Mucosa of stomach (tissue), 1 donor: ENCODE measurements at regions not wholly inside any gene's neighbourhood (a gene's known extent, or its start where the extent isn't known, plus 50 kb on each side); places are given as distances from the start of the nearest gene placed in this dataset.
"Not testable (repeated sequence)": the region's sequence is repeated elsewhere in the genome, so short reads cannot be mapped to it uniquely, and the experiment has no call there.

ENCODE experiments used
- H3K27me3 ChIP-seq: one replicate; pipeline ENCODE4 v1.7.0; 2013; ENCODE audit warnings: mild to moderate bottlenecking, low read length; ENCODE audit not compliant: control insufficient read depth, insufficient read depth
- H3K36me3 ChIP-seq: one replicate; pipeline ENCODE4 v1.7.0; 2013; ENCODE audit warnings: low read length; ENCODE audit not compliant: control insufficient read depth, insufficient read depth
- H3K4me1 ChIP-seq: one replicate; pipeline ENCODE4 v1.7.0; 2013; ENCODE audit warnings: mild to moderate bottlenecking, low read length; ENCODE audit not compliant: control insufficient read depth, insufficient read depth
- H3K4me3 ChIP-seq: one replicate; pipeline ENCODE4 v1.7.0; 2013; ENCODE audit warnings: low read length
- H3K9ac ChIP-seq: one replicate; pipeline ENCODE4 v1.7.0; 2013; ENCODE audit warnings: mild to moderate bottlenecking, low read length, moderate library complexity
- H3K9me3 ChIP-seq: one replicate; pipeline ENCODE4 v1.7.0; 2013; ENCODE audit warnings: mild to moderate bottlenecking, low read length, moderate library complexity; ENCODE audit not compliant: control insufficient read depth
- donor health status: Pancreatic carcinoma.

GRCh38 chr7:91713669-91714068, 166.8 kb downstream of the MTERF1 start:
- Histone ChIP-seq H3K4me3 (no peak overlapping the region), H3K4me1 (no peaks in the 10 kb centered on the region), H3K27me3 (no peaks in the 10 kb centered on the region), H3K9me3 (no peaks in the 10 kb centered on the region), H3K9ac (no peak overlapping the region), H3K36me3 (no peaks in the 10 kb centered on the region)

GRCh38 chr7:91717681-91718470, 162.6 kb downstream of the MTERF1 start:
- Histone ChIP-seq H3K9me3 (no peaks in the 10 kb centered on the region), H3K4me1 (no peaks in the 10 kb centered on the region), H3K4me3 (no peak overlapping the region), H3K9ac (no peak overlapping the region), H3K36me3 (no peaks in the 10 kb centered on the region), H3K27me3 (no peaks in the 10 kb centered on the region)

GRCh38 chr7:91719008-91719407, 161.5 kb downstream of the MTERF1 start:
- no peaks in the 10 kb centered on the region for H3K4me1 ChIP-seq
- H3K36me3 ChIP-seq: no peaks in the 10 kb centered on the region
- no peak overlapping the region for H3K4me3 ChIP-seq

GRCh38 chr7:91720260-91720937, 160.1 kb downstream of the MTERF1 start:
- H3K9ac ChIP-seq: no peak overlapping the region
- no peaks in the 10 kb centered on the region for H3K9me3 ChIP-seq
- H3K4me1 ChIP-seq: no peaks in the 10 kb centered on the region
- no peaks in the 10 kb centered on the region for H3K36me3 ChIP-seq
- H3K27me3 ChIP-seq: no peaks in the 10 kb centered on the region
- H3K4me3 ChIP-seq: no peak overlapping the region

More at GRCh38 chr7:91719008-91719407, 161.5 kb downstream of the MTERF1 start:
- no peak overlapping the region for H3K9ac ChIP-seq
- H3K9me3 ChIP-seq: no peaks in the 10 kb centered on the region
- H3K27me3 ChIP-seq: no peaks in the 10 kb centered on the region

- no peaks in the 10 kb centered on the region for H3K36me3 ChIP-seq
- no peak overlapping the region for H3K9ac ChIP-seq
- no peaks in the 10 kb centered on the region for H3K9me3 ChIP-seq
- H3K4me1 ChIP-seq: no peaks in the 10 kb centered on the region
- H3K27me3 ChIP-seq: no peaks in the 10 kb centered on the region
- no peak overlapping the region for H3K4me3 ChIP-seq
Measured at GRCh38 chr7:91722831-91723230, 157.7 kb downstream of the MTERF1 start.

- H3K36me3 ChIP-seq, H3K4me3 ChIP-seq, H3K27me3 ChIP-seq, H3K9me3 ChIP-seq, H3K4me1 ChIP-seq, H3K9ac ChIP-seq: not testable (repeated sequence)
Measured at GRCh38 chr7:91729046-91729445, 151.5 kb downstream of the MTERF1 start.

GRCh38 chr7:91731976-91732375, 148.5 kb downstream of the MTERF1 start:
- Histone ChIP-seq H3K36me3 (no peaks in the 10 kb centered on the region), H3K9me3 (no peaks in the 10 kb centered on the region), H3K4me3 (no peak overlapping the region), H3K9ac (no peak overlapping the region), H3K4me1 (no peaks in the 10 kb centered on the region), H3K27me3 (no peaks in the 10 kb centered on the region)

- H3K36me3 ChIP-seq: no peaks in the 10 kb centered on the region
- no peak overlapping the region for H3K4me3 ChIP-seq
- H3K27me3 ChIP-seq: no peaks in the 10 kb centered on the region
- H3K9ac ChIP-seq: no peak overlapping the region
- H3K9me3 ChIP-seq: no peaks in the 10 kb centered on the region
- peaks cover 4% of the 10 kb centered on the region for H3K4me1 ChIP-seq
Measured at GRCh38 chr7:91749418-91749817, 131.1 kb downstream of the MTERF1 start.

GRCh38 chr7:91750091-91750490, 130.4 kb downstream of the MTERF1 start:
- H3K4me1 ChIP-seq: peaks cover 4% of the 10 kb centered on the region
- no peak overlapping the region for H3K9ac ChIP-seq
- no peaks in the 10 kb centered on the region for H3K9me3 ChIP-seq
- no peaks in the 10 kb centered on the region for H3K36me3 ChIP-seq
- H3K4me3 ChIP-seq: no peak overlapping the region
- no peaks in the 10 kb centered on the region for H3K27me3 ChIP-seq

GRCh38 chr7:91752102-91752501, 128.4 kb downstream of the MTERF1 start:
- Histone ChIP-seq H3K9me3 (no peaks in the 10 kb centered on the region), H3K4me3 (no peak overlapping the region), H3K9ac (no peak overlapping the region), H3K4me1 (peaks cover 4% of the 10 kb centered on the region), H3K27me3 (no peaks in the 10 kb centered on the region), H3K36me3 (no peaks in the 10 kb centered on the region)

- not testable (repeated sequence) for H3K4me1 ChIP-seq, H3K4me3 ChIP-seq, H3K9ac ChIP-seq, H3K36me3 ChIP-seq, H3K27me3 ChIP-seq, H3K9me3 ChIP-seq
Measured at GRCh38 chr7:91754280-91754679, 126.2 kb downstream of the MTERF1 start.

- not testable (repeated sequence) for H3K9ac ChIP-seq, H3K4me3 ChIP-seq, H3K9me3 ChIP-seq, H3K27me3 ChIP-seq, H3K36me3 ChIP-seq
- peaks cover 15% of the 10 kb centered on the region for H3K4me1 ChIP-seq
Measured at GRCh38 chr7:91755121-91755520, 125.4 kb downstream of the MTERF1 start.
